ENCODE measurements at regions not wholly inside any gene's neighbourhood (a gene's known extent, or its start where the extent isn't known, plus 50 kb on each side); places are given as distances from the start of the nearest gene placed in this dataset.

DNA sequence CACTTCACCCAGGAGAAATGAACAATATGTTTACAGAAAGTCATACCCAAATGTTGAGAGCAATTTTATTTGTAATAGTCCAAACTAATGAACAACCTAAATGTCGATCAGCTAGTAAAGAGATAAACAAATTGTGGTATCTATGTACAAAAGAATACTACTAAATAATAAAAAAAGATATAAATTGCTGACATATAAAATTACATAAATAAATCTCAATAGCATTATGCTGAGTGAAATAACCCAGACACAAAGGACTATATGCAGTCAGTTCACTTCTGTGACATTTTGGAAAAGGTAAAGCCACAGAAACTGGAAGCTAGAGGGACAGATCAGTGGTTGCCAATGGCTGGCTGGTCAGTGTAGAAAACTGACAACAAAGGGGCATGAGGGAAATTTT, 346.0 kb upstream of the PCDH20 start:
- TF ChIP-seq, protein P1, sequence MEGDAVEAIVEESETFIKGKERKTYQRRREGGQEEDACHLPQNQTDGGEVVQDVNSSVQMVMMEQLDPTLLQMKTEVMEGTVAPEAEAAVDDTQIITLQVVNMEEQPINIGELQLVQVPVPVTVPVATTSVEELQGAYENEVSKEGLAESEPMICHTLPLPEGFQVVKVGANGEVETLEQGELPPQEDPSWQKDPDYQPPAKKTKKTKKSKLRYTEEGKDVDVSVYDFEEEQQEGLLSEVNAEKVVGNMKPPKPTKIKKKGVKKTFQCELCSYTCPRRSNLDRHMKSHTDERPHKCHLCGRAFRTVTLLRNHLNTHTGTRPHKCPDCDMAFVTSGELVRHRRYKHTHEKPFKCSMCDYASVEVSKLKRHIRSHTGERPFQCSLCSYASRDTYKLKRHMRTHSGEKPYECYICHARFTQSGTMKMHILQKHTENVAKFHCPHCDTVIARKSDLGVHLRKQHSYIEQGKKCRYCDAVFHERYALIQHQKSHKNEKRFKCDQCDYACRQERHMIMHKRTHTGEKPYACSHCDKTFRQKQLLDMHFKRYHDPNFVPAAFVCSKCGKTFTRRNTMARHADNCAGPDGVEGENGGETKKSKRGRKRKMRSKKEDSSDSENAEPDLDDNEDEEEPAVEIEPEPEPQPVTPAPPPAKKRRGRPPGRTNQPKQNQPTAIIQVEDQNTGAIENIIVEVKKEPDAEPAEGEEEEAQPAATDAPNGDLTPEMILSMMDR (IDR thresholded peaks at IDR 0.05; ENCODE audit: insufficient read depth, low read depth, low read length), result no peak
- no peak for TF ChIP-seq EZH2 (IDR thresholded peaks at IDR 0.05; ENCODE audit: insufficient read depth, low read length)

Measured in astrocyte (in vitro differentiated cells and primary cell).